Lung microvascular endothelial cell (primary cell): ENCODE measurements at regions not wholly inside any gene's neighbourhood (a gene's known extent, or its start where the extent isn't known, plus 50 kb on each side); places are given as distances from the start of the nearest gene placed in this dataset.
A peak's percentile ranks its signal among the peaks of the same experiment; 100 is the strongest.

Source experiments
- DNase-seq, 2 donors: peaks; one replicate each; pipeline versions ENCODE4 v3.0.0 to v3.0.0-alpha.2; 2010; ENCODE audit warnings: low read depth in 2 of 2

DNA sequence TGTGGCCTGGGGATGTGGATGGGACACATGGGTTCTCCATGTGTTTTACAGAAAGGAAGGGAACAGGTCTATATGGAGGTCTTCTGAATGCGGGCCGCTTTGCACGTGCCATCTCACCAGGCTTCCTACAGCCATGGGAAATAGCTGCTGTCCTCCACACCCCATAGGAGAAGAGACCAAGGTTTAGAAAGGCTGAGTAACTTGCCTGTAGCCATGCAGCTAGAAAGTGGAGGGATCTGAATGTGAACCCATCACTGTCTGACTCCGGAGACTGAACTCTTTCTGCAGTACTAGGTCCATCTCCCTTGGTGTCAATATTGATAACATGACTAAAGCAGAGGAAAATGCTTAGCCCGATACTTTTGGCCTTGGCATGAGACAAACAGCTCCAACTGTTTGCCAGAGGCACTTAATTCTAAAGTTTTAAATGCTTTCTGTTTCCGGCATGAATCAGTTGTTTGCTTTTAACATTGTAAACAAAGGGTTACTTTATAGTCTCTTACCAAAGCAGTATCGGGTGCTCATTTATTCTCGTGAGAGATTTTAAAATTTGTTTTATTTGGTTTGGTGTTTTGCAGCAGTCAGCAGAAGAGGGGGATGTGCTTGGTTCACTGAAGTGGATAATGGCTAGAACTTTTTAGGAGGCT, 64.8 kb upstream of the LOXL4 start:
- DNase-seq, result no peak

DNA sequence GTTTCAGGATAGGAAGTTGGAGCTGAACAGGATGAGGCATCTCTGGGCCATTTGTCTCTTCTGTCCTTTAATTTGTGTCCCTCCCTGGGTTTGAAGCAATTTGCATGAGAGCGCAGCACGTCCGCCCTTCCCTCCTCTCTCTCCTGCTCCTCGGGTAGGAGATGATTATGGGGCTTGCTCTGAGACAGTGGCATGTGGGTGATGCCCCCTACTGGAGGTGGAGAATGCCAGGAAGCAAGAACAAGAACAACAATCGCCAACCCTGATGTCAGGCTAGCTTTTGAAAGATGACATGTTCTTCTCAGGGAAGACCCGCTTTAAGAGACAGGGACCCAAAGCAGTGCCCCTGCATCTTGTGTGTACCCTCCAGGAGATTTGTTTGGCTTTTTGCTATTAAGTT, 63.9 kb upstream of the LOXL4 start:
- DNase-seq, result peak; percentile 30 to 31

DNA sequence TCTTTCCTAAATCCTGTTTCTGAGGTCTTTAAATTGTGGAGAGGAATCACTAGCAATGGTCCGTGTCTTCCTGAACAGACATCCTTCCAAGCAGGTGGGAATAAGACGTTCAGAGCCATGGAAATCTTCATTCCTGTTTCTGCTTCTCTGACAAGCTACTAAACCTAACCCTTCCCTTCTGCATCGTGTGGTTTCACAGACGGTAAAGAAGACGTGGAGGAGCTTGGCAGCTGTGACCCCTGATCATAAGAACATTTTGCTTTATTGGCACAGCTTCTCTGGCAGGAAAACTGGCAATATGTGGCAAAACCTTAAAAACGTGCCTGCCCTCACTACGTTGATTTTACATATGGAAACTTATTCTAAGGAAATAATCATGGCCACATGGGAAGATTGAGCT, 63.0 kb upstream of the LOXL4 start:
- DNase-seq, result no peak

DNA sequence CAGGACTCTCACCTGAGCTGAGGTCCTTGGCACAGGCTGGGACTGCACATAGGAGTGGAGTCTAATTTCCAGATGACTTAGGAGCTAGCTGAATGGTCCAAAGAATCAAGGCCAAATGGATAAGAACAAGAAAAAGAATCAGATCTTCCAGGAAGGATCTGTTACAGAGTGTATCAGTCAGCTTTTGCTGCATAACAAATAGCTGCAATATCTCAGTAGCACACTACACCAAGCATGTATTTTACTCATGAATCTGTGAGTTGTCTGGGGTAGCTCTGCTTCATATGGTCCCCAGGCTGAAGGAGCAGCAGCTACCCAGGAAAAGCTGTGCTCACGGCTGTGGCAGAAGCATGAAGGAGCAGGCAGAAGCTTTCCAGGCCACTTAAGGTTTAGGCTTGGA, 60.6 kb upstream of the LOXL4 start:
- no peak for DNase-seq

DNA sequence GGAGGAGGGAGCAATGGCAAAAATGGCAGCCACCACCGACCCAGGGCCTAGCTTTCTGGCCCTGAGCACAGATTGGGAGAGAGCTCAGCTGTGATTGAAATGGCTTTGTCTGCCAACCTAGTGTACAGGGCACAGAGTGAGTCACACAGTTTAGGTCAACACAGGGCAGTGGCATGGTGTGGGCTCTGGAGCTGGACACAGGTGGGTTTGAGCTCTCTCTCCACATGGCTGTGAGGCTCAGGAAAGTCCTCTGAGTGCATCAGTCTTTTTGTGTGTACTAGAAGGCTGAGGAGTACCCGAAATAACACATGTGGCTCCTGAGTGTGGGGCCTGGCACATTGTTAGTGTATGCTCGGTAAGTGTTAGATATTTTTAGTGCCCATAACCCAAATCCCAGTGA, 60.2 kb upstream of the LOXL4 start:
- DNase-seq, result no peak

DNA sequence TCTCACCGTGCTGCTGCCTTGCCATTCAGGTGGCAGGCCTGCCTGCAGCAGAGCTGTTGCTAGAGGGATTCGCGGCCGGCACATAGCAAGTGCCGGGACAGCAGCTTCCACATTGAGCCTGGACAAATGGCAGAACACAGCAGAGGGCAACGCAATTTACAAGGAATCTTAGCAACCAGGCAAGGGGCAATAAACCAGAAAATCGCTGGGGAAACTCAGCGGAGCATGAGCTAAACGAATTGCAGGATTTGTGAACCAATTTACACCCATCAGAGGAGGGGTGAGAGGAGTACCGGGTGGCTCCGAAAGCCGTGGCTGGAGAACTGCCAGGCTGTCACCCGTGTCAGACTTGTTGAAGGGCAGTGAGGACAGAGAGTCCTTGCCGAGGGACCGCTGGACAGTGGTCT, 58.6 kb upstream of the LOXL4 start:
- DNase-seq, result no peak

DNA sequence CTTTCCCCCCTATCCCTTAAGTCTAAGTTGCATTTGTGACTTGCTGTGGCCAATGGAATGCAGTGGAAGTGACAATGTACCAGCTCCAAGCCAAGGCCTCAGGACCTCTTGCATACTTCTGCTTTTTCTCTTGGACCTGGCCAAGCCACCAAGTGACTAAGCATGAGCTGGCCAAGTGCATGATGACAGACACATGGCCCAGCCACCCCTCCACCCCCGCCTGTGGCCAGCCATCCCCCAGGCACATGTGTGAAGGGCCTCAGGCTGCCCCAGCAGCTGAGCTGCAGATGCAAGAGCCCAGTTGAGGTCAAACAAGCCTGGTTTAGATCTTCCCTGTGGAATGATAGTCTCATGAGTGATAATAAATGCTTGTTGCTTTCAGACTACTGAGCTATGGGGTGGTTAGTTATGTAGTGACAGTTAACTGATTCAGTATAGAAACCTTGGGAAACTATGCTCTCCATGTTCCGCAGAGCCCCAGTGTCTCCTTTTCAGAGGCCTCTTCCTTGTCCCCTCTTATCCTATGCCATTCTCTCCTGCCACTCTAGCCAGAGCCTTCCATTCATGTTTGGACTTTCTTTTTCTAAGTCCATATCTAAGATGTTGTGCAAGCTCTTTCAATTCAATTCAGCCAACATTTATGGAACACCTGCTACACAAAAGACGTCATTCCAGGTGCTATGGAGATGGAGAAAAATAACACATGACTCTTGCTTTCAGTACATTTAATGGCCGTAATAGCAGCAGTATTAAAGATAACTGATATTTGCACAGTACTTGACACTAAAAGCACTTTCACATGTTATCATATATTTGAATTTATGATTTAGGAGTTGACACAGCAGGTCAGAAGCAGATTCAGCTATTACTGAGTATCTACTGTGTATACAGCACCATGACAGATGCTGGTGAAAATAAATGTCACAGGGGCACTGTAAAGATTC, 55.5 kb upstream of the LOXL4 start:
- peak; percentile 62 to 76 for DNase-seq

DNA sequence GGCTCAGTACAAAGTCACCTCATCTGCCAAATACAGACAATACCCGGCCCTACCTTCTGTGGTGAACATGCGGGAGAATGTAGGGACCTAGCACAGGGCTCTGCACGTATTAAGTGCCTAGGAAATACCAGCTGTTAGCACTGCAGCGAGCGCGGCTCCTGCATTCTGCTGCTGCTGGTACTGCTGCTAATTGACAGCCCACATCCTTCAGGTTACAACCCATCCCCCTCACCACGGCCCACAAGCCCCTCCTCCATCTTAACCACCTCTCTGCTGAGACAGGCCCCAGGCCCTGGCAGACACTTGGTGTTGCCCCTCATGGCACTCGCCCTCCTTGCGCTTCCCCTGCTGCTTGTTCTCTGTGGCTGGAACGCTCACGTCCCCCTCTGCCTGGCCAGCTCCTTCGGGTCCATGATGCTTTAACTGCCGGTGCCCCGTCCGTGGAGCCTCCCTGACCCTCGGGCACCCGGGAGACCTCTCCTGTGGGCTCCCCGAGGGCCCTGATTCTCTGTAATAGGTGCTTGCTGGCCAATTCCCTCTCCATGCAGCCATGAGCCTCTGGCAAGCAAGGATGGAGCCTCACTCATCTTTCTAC, 53.3 kb upstream of the LOXL4 start:
- no peak for DNase-seq

DNA sequence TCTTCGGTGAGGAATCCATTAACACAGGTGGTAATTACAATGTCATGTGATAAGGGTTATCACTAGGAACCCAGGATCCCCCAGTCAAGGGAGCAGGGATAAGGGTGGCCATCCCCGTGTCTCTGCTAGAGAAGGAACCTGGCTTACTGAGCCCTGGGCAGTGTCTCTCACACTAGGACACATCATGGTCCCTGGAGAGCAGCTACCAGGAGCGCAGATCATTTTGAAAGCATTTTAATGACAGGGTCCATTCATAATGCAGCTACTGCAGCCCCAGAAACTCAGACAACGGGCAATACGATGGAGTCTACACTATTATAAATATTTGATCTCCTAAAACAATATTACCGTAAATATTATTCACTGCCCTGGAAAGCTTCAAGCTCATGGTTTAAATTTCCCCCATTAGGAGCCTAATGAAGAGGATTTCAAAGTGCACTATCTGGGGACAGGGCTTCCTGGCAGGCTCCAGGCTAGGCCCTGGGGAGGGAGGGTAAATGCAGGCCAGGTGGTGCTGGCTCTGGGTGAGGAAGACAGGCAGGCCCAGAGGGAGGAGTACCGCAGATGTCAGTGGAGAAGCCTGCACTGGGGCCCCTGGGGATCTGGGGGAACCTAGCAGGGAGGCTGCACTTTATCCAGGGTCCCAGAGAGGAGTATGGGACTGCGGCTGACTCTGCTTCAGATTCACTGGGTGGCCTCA, 52.6 kb upstream of the LOXL4 start:
- DNase-seq, result no peak

DNA sequence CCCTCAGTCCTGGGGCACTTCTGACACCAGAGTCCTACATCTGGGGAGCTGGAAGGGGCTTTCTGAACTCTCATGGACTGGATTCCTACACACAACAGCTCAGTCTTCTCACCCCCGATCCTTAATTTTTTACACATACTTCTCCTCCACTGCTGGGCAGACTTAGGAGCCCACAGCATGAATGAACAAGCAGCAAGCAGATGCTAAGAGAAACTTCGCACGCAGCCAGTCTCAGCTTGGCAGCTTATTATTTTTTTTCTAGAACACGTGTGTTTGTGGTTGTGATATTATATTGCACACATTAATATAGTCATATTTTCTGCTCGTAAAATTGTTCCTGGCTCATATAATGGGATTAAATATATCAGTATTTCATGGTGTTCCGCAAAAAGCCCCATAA, 50.9 kb upstream of the LOXL4 start:
- no peak for DNase-seq
